Cardiac septum (tissue), 1 donor: ENCODE measurements at regions not wholly inside any gene's neighbourhood (a gene's known extent, or its start where the extent isn't known, plus 50 kb on each side); places are given as distances from the start of the nearest gene placed in this dataset.

ENCODE experiments used
- DNase-seq: peaks from one replicate; pipeline ENCODE4 v3.0.0-alpha.2; 2020; ENCODE audit warnings: low spot score
- intact Hi-C: fragments of 100-400 bp; cut with DNase I; formaldehyde crosslinking; loops from one replicate; pipeline ENCODE4 v1.14.0; 2022
- donor health status: DM: no; HTN: no; CAD: no.

DNA sequence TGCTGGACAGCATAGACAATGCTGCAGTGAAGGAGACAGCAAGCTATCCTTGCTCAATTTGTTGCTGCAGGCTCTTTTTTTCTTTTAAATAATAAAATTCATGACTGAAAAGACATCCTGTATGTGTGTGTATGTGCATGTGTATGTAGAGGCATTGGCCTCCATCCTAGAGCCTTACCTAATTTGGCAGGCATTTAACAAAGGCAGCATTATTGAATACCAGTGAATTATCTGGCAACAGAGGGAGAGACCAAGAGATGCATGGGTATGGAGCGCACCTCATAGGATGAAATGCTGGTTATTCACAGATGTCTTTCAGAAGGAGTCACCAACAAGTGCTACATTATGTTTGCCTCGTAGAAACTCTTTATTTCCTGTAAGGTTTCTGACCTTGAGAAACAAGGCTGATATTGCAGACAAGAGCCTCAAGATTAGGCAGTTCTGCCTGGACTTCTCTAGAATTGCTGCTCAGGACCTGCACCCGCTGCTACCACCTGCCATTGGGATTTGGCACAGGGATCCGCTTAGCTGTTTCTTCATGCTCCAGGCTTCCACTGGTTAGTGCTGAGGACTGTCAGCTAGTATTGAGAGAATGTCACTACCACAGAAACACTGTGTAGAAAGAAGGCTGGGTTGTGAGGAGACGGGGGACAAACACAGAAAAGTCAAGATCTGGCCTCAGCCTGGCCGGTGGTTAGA, 247.7 kb upstream of the RFX3 start:
- DNase-seq = no peak
- intact Hi-C loops = no loop called here

- intact Hi-C loops = no loop called here
- DNase-seq = no peak
Measured at GRCh38 chr9:3769646-3770045, 243.8 kb upstream of the RFX3 start.

GRCh38 chr9:3768712-3769457, 243.1 kb upstream of the RFX3 start:
- intact Hi-C loops = no loop called here
- DNase-seq = no peak

DNA sequence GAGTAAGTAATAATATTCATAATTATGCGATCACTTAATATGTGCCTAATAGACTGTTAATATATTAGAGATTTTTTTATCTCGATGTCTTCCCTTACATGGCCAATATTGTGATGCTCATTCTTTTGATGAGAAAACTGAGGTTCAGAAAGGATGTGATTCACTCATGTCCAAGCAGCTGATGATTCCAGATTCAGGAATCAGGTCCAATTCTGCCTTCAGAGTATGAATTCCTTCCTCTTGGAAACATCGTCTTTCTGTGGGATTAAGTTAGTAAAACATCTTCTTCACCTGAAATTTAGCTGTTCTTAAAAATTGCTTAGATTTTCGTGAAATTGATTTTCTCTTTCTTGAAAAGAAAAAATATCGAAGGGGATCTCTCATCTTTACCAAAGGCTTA, 242.5 kb upstream of the RFX3 start:
- intact Hi-C loops = no loop called here
- no peak for DNase-seq

DNA sequence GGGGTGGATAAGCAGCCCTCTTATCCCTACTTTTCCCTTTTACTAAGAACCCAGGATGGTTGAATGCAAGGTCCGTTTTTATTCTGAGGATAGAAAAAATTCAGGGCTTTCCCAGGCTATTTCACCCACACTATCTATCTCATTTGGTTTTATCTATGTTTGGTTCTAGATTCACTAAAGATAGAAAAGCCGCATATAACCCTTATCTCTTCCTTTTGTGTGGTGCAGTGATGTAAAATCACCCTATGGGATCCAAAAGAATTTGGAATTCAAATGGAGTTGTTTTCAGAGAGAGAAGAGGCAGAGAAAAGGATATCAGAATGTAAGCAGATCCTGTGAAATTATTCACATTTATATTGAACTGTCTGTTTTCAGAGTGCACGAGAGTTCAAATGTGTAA, 236.3 kb upstream of the RFX3 start:
- intact Hi-C loops = no loop called here
- no peak for DNase-seq

GRCh38 chr9:3760031-3760430, 234.2 kb upstream of the RFX3 start:
- no peak for DNase-seq
- intact Hi-C loops = no loop called here

GRCh38 chr9:3758816-3759576, 233.2 kb upstream of the RFX3 start:
- intact Hi-C loops = no loop called here
- no peak for DNase-seq

- no peak for DNase-seq
- intact Hi-C loops = no loop called here
Measured at GRCh38 chr9:3756071-3756470, 230.3 kb upstream of the RFX3 start.

GRCh38 chr9:3751125-3751758, 225.4 kb upstream of the RFX3 start:
- intact Hi-C loops = no loop called here
- DNase-seq = no peak

DNA sequence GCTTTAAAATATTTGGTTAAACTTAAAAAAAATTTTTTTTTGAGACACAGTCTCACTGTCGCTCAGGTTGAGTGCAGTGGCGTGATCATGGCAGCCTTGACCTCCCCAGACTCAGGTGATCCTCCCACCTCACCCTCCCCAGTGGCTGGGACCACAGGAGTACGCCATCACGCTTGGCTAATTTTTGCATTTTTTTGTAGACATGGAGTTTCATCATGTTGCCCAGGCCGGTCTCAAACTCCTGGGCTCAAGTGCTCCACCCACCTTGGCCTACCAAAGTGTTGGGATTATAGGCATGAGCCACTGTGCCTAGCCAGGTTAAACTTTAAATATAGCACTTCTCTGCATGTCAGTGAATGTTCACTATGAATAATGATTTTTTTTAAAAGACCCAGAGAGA, 224.5 kb upstream of the RFX3 start:
- no peak for DNase-seq
- intact Hi-C loops = no loop called here

- DNase-seq = no peak
- intact Hi-C loops = no loop called here
Measured at GRCh38 chr9:3746296-3747275, 220.8 kb upstream of the RFX3 start.

DNA sequence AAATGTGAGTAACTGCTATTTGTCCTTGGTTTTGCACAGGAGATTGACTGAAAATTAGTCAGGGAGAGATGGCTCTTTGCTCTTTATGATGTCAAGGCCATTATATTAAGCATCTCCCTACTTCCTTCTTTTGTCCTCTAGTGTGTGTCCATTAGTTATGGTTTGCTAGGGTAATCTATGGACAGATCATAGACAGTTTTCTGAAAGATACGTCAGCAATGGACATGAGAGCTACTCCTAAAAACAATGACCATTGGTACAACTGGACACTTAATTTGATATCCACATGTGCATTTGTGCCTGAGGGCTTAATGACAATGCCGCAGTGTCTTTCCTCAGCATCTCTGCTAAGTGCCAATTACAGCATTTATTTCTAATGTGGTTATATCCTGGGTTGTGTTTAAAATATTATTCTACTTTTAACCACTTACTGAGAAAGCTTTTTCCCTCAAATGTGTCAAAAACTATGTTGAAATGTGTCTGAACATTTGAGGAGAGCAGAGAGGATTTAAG, 218.2 kb upstream of the RFX3 start:
- intact Hi-C loops = no loop called here
- no peak for DNase-seq

DNA sequence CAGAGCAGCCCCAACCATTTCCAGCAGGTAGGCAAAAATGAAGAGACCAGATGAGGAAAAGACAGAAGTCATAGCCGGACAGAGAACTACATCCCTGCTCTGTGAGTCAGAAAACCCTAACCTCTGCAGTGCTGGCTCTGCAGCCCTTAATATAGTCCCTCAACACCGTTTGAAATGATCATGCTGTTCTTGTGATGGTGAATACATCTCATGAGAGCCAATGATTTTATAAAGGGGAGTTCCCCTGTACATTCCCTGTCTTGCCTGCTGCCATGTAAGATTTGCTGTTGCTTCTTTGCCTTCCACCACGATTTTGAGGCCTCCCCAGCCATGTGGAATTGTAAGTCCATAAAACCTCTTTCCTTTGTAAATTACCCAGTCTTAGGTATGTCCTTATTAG, 216.8 kb upstream of the RFX3 start:
- DNase-seq = no peak
- intact Hi-C loops = no loop called here

- no peak for DNase-seq
- intact Hi-C loops = no loop called here
Measured at GRCh38 chr9:3741729-3742128, 215.9 kb upstream of the RFX3 start.

DNA sequence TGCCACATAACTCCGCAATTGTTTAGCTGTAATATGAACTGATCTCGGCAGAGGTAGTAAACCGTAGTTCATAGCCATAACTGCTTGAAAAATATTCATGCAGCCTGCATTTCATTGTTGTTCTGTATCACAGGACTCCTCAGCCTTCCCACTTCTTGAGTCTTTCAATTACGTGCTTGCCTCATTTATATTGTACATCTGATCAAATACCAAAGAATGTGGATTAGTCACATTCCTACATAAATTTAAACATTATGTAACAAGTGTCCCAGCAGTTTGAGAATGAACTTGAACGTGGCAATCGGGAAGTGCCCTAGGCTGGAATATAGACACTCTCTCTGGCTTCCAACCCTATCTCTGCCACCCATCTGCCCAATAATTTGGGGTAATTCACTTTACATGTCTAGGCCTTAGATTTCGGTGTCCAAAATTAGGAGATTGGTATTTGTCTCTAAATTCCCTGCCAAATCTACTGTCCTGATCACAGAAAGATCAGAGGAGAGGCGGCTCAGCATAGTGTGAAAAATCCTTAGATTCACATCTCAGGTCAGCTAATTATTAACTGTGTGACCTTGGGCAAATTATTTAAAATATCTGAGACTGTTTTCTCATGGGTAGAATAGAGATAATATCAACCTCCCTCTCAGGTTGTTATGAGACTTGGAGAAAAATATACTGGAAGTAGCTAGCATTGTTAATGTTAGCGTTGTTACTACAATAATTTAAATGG, 215.1 kb upstream of the RFX3 start:
- DNase-seq = no peak
- intact Hi-C loops = no loop called here

DNA sequence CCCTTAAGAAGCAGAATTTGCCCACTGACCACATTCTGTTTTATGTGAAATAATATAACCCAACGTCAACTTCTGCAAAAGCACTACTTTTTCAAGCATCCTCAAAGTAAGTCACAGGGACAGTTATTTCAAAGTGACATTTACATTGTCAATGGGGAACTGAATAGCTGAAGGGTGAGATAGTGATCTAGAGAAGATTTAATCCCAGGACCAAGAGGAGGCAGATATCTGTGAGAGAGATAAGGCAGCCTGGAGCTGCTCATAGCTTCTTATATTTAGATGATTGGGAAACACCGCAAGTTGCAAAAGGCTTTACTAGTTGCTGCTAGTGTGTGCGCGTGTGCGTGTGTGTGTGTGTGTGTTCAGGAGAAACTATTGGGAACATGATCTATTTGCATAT, 210.4 kb upstream of the RFX3 start:
- DNase-seq = no peak
- intact Hi-C loops = loop anchor here (10.0 kb wide), 1 partner anchor 499 kb away; no protein-coding TSS in a partner anchor

DNA sequence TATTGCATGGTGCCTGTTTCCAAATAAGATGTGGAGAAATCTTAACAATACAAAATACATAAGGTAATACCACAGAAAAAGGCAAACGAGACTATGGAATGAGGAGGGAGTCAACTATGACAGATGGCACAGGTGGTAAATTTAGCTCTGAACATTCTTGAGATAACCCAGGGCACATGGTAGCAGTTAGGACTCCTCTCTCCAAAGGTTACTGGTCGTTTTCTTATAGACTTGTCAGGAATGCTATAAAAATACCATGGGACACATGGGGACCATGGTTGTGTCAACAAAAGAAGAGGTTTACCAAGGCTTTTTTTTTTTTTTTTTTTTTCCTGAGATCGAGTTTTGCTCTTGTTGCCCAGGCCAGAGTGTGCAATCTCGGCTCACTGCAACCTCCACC, 209.4 kb upstream of the RFX3 start:
- no peak for DNase-seq
- intact Hi-C loops = loop anchor here (10.0 kb wide), 1 partner anchor 500 kb away; no protein-coding TSS in a partner anchor
